ENCODE measurements at regions not wholly inside any gene's neighbourhood (a gene's known extent, or its start where the extent isn't known, plus 50 kb on each side); places are given as distances from the start of the nearest gene placed in this dataset.

DNA sequence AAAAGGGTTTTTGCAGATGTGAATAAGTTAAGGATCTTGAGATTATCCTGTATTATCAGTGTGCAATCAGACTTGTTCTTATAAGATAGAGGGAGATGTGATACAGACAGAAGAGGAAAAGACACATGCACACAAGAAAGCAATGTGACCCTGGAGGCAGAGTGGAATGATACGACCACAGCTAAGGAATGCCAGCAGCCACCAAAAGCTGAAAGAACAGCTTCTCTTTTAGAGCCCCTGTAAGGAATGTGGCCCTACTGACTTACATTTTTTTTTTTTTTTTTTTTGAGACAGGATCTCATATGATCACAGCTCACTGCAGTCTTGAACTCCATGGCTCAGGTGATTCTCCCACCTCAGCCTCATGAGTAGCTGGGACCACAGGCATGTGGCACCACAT, 62.3 kb upstream of the CNTNAP4 start:
- Mint-ChIP-seq H3K27ac (no peak overlapping the region), H3K27me3 (no peaks in the 10 kb centered on the region), H3K4me1 (no peaks in the 10 kb centered on the region), H3K9me3 (peaks cover 5% of the 10 kb centered on the region), H3K4me3 (no peak overlapping the region), H3K36me3 (ENCODE audit: low read depth) (no peaks in the 10 kb centered on the region)
- no peak for ATAC-seq (replicated peaks)

- H3K27ac Mint-ChIP-seq = no peak overlapping the region
These were observed 55.1 kb upstream of the CNTNAP4 start for GRCh38 chr16:76222087-76222486.

DNA sequence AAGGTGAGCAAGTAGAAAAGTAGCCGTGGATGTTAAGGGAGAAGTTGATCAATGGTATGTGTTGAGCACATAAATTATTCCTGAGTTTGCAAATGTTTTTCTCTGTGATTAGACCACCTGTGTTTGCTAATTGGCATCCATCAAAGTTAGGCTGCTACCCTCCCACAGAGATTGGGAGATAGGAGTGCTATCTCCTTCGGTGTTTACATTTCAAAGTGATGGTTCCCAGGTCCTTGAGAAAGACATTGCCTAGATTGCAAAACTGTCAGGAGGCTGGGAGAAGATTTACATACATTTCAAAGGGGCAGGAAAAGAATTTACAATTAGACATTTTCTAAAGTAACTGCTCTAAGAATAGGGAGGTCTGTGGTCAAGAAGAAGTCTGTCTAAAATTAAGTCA, 54.3 kb upstream of the CNTNAP4 start:
- H3K9me3 Mint-ChIP-seq = no peaks in the 10 kb centered on the region
- no peaks in the 10 kb centered on the region for H3K4me1 Mint-ChIP-seq
- no peaks in the 10 kb centered on the region for H3K36me3 Mint-ChIP-seq (ENCODE audit: low read depth)
- H3K27me3 Mint-ChIP-seq = no peaks in the 10 kb centered on the region
- H3K4me3 Mint-ChIP-seq = no peak overlapping the region
- H3K27ac Mint-ChIP-seq = no peak overlapping the region
- ATAC-seq (replicated peaks) = no peak

More at GRCh38 chr16:76222087-76222486, 55.1 kb upstream of the CNTNAP4 start:
- no peaks in the 10 kb centered on the region for H3K36me3 Mint-ChIP-seq (ENCODE audit: low read depth)
- no peaks in the 10 kb centered on the region for H3K9me3 Mint-ChIP-seq
- no peak overlapping the region for H3K4me3 Mint-ChIP-seq
- no peaks in the 10 kb centered on the region for H3K27me3 Mint-ChIP-seq
- H3K4me1 Mint-ChIP-seq = no peaks in the 10 kb centered on the region
- no peak for ATAC-seq (replicated peaks)

DNA sequence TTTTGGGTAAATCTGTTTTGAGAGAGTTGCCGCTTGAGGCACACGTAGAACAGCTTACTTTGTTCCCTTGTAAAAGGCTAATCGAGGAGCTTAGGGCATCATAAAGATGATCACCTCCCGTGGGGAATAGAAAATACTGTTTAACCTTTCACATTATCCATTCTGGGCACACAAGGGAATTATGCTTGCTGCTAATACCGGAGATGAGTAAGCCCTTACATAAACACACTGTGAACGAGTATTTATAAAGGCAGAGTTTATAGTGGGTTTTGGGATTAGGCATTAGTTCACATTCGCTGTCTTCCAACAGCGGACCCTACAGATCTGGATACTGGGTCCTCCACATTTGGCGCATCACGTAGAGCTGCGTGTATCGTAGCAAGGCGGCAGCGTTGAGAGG, 51.2 kb upstream of the CNTNAP4 start:
- Mint-ChIP-seq H3K36me3 (ENCODE audit: low read depth) (no peaks in the 10 kb centered on the region), H3K9me3 (peaks cover 1% of the 10 kb centered on the region), H3K27ac (no peak overlapping the region), H3K4me1 (no peaks in the 10 kb centered on the region), H3K4me3 (no peak overlapping the region), H3K27me3 (no peaks in the 10 kb centered on the region)
- ATAC-seq (replicated peaks) = no peak

DNA sequence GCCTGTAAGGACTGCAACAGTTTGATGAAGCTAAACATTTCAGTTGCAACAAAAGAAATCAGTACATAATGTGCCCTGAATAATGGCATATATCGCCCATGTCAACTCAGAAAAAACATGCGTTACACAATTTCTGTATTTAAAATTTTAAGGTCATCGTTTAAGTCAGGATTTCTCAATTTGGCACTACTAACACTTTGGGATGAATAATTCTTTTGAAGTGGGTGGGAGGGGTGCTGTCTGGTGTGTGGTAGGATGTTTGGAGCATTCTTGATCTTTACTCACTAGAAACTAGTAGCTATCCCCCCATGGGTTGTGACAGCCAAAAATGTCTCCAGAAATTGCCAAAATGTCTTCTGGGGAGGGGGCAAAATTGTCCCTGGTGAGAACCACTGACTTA, 50.7 kb upstream of the CNTNAP4 start:
- ATAC-seq (replicated peaks) = no peak
- H3K27ac Mint-ChIP-seq = no peak overlapping the region
- H3K4me3 Mint-ChIP-seq = no peak overlapping the region
- no peaks in the 10 kb centered on the region for H3K36me3 Mint-ChIP-seq (ENCODE audit: low read depth)
- H3K9me3 Mint-ChIP-seq = peaks cover 4% of the 10 kb centered on the region
- H3K4me1 Mint-ChIP-seq = no peaks in the 10 kb centered on the region
- no peaks in the 10 kb centered on the region for H3K27me3 Mint-ChIP-seq

Data from activated T-helper 17 cell treated with anti-CD3 and anti-CD28 coated beads, Interleukin-2, amount 50 U/mL, for 72 hours (primary cell).